Stimulated activated CD4-positive, alpha-beta T cell treated with anti-CD3 and anti-CD28 coated beads, Interleukin-4, amount 100 ng/mL, for 1 hour (primary cell): ENCODE measurements at regions not wholly inside any gene's neighbourhood (a gene's known extent, or its start where the extent isn't known, plus 50 kb on each side); places are given as distances from the start of the nearest gene placed in this dataset.
"Not testable (repeated sequence)": the region's sequence is repeated elsewhere in the genome, so short reads cannot be mapped to it uniquely, and the experiment has no call there.

Source experiments
- DNase-seq: peaks from one replicate; pipeline ENCODE4 v3.0.0-alpha.2; 2020

GRCh38 chr20:19875376-19876221 is 117.5 kb downstream of the RIN2 start:
- no peak for DNase-seq

- DNase-seq: no peak
Observed at GRCh38 chr20:19876828-19877460, 118.9 kb downstream of the RIN2 start.

- DNase-seq: not testable (repeated sequence)
Observed at GRCh38 chr20:19879874-19880255, 121.8 kb downstream of the RIN2 start.

- no peak for DNase-seq
Observed at GRCh38 chr20:19880256-19881079, 122.4 kb downstream of the RIN2 start.

- no peak for DNase-seq
Observed at GRCh38 chr20:19881080-19881840, 123.2 kb downstream of the RIN2 start.

GRCh38 chr20:19881990-19882389 is 123.9 kb downstream of the RIN2 start:
- no peak for DNase-seq

GRCh38 chr20:19882446-19882845 is 124.4 kb downstream of the RIN2 start:
- DNase-seq: no peak

- no peak for DNase-seq
Observed at GRCh38 chr20:19883501-19883900, 125.4 kb downstream of the RIN2 start.

GRCh38 chr20:19885594-19885938 is 127.5 kb downstream of the RIN2 start:
- DNase-seq: no peak

GRCh38 chr20:19885939-19886660 is 128.0 kb downstream of the RIN2 start:
- DNase-seq: no peak

- DNase-seq: no peak
Observed at GRCh38 chr20:19886661-19887288, 128.7 kb downstream of the RIN2 start.

- DNase-seq: no peak
Observed at GRCh38 chr20:19887556-19888268, 129.4 kb upstream of the NAA20 start.

- no peak for DNase-seq
Observed at GRCh38 chr20:19888269-19888671, 128.9 kb upstream of the NAA20 start.

GRCh38 chr20:19889011-19889953 is 127.9 kb upstream of the NAA20 start:
- DNase-seq: no peak

- no peak for DNase-seq
Observed at GRCh38 chr20:19890445-19891051, 126.6 kb upstream of the NAA20 start.

- DNase-seq: no peak
Observed at GRCh38 chr20:19893356-19893755, 123.8 kb upstream of the NAA20 start.

- no peak for DNase-seq
Observed at GRCh38 chr20:19895761-19896160, 121.4 kb upstream of the NAA20 start.

GRCh38 chr20:19897891-19898290 is 119.3 kb upstream of the NAA20 start:
- no peak for DNase-seq

- no peak for DNase-seq
Observed at GRCh38 chr20:19901226-19901625, 115.9 kb upstream of the NAA20 start.
